Karpas-422 (cell line): ENCODE measurements at regions not wholly inside any gene's neighbourhood (a gene's known extent, or its start where the extent isn't known, plus 50 kb on each side); places are given as distances from the start of the nearest gene placed in this dataset.
"Not testable (repeated sequence)": the region's sequence is repeated elsewhere in the genome, so short reads cannot be mapped to it uniquely, and the experiment has no call there.

ENCODE experiments used
- DNase-seq: peaks from one replicate; pipeline ENCODE4 v3.0.0-alpha.2; 2015
- H2AFZ ChIP-seq: fragments of 200-600 bp; sonication (generic); 2 replicates; pipeline ENCODE4 v1.6.1; 2014; ENCODE audit warnings: antibody characterized with exemption, low read length, mixed read lengths
- H3K27ac ChIP-seq: fragments of 200-600 bp; sonication (generic); 2 replicates; pipeline ENCODE4 v1.5.1; 2014; ENCODE audit warnings: mild to moderate bottlenecking, low read length, moderate library complexity
- H3K27me3 ChIP-seq: fragments of 200-600 bp; sonication (generic); 2 replicates; pipeline ENCODE4 v1.6.1; 2014; ENCODE audit warnings: low read length, mixed read lengths
- H3K36me3 ChIP-seq: fragments of 200-600 bp; sonication (generic); 2 replicates; pipeline ENCODE4 v1.6.1; 2014; ENCODE audit warnings: low read length, mixed read lengths; ENCODE audit not compliant: insufficient read depth
- H3K4me1 ChIP-seq: fragments of 200-600 bp; sonication (generic); 2 replicates; pipeline ENCODE4 v1.6.1; 2014; ENCODE audit warnings: mild to moderate bottlenecking, low read length, mixed read lengths
- H3K4me2 ChIP-seq: fragments of 200-600 bp; sonication (generic); 2 replicates; pipeline ENCODE4 v1.6.1; 2014; ENCODE audit warnings: low read length, low read depth, mild to moderate bottlenecking; ENCODE audit not compliant: poor library complexity, severe bottlenecking
- H3K4me3 ChIP-seq: fragments of 200-600 bp; sonication (generic); 2 replicates; pipeline ENCODE4 v1.5.1; 2014; ENCODE audit warnings: mild to moderate bottlenecking, antibody characterized with exemption, low read length, mixed read lengths
- H3K79me2 ChIP-seq: fragments of 200-600 bp; sonication (generic); 2 replicates; pipeline ENCODE4 v1.6.1; 2014; ENCODE audit warnings: mild to moderate bottlenecking, low read length, mixed read lengths
- H3K9ac ChIP-seq: fragments of 200-600 bp; sonication (generic); 2 replicates; pipeline ENCODE4 v1.6.0; 2014; ENCODE audit warnings: low read length
- H3K9me2 ChIP-seq: fragments of 200-600 bp; sonication (generic), shearing (Covaris generic); replicated peaks from 2 replicates; pipeline ENCODE4 v1.6.0; 2014; ENCODE audit warnings: mild to moderate bottlenecking, low read length, moderate library complexity; ENCODE audit not compliant: insufficient read depth
- H3K9me3 ChIP-seq: fragments of 300-700, 200-600 bp; sonication (generic); 2 replicates; pipeline ENCODE4 v1.6.1; 2014; ENCODE audit warnings: low read length, mixed read lengths
- H4K20me1 ChIP-seq: fragments of 200-600 bp; sonication (generic); 2 replicates; pipeline ENCODE4 v1.6.1; 2014; ENCODE audit warnings: mild to moderate bottlenecking, antibody characterized with exemption, low read length, low read depth; ENCODE audit not compliant: insufficient read depth

- H2AFZ ChIP-seq, H3K27ac ChIP-seq: not testable (repeated sequence)
Measured at GRCh38 chr10:30131369-30131768, 72.0 kb upstream of the JCAD start.

GRCh38 chr10:30129326-30129725 lies 69.9 kb upstream of the JCAD start:
- H4K20me1 ChIP-seq, H3K9me2 ChIP-seq, H2AFZ ChIP-seq, H3K4me2 ChIP-seq, H3K27ac ChIP-seq, H3K27me3 ChIP-seq, H3K9ac ChIP-seq, H3K79me2 ChIP-seq, DNase-seq, H3K4me1 ChIP-seq, H3K9me3 ChIP-seq, H3K36me3 ChIP-seq, H3K4me3 ChIP-seq: not testable (repeated sequence)

More at GRCh38 chr10:30131369-30131768, 72.0 kb upstream of the JCAD start:
- not testable (repeated sequence) for H3K79me2 ChIP-seq, H3K9me2 ChIP-seq, H3K4me1 ChIP-seq, H3K4me3 ChIP-seq, H3K9ac ChIP-seq, H3K27me3 ChIP-seq, DNase-seq, H4K20me1 ChIP-seq, H3K9me3 ChIP-seq, H3K36me3 ChIP-seq, H3K4me2 ChIP-seq

GRCh38 chr10:30127120-30127541 lies 67.7 kb upstream of the JCAD start:
- no peak overlapping the region for H2AFZ ChIP-seq

GRCh38 chr10:30125496-30125895 lies 66.1 kb upstream of the JCAD start:
- no peak overlapping the region for H3K4me3 ChIP-seq
- H3K9me3 ChIP-seq = no peaks in the 10 kb centered on the region
- H3K4me2 ChIP-seq = no peak overlapping the region
- H3K4me1 ChIP-seq = no peaks in the 10 kb centered on the region
- no peak overlapping the region for H3K27ac ChIP-seq
- no peak overlapping the region for H2AFZ ChIP-seq
- no peaks in the 10 kb centered on the region for H3K27me3 ChIP-seq
- no peaks in the 10 kb centered on the region for H3K79me2 ChIP-seq
- H4K20me1 ChIP-seq = no peaks in the 10 kb centered on the region
- DNase-seq = no peak
- no peaks in the 10 kb centered on the region for H3K36me3 ChIP-seq
- no peak overlapping the region for H3K9ac ChIP-seq
- no peaks in the 10 kb centered on the region for H3K9me2 ChIP-seq

More at GRCh38 chr10:30127120-30127541, 67.7 kb upstream of the JCAD start:
- no peak overlapping the region for H3K27ac ChIP-seq
- H3K9ac ChIP-seq = no peak overlapping the region
- no peak for DNase-seq
- no peaks in the 10 kb centered on the region for H3K9me2 ChIP-seq
- no peaks in the 10 kb centered on the region for H3K9me3 ChIP-seq
- H3K79me2 ChIP-seq = no peaks in the 10 kb centered on the region
- no peaks in the 10 kb centered on the region for H3K4me1 ChIP-seq
- H3K36me3 ChIP-seq = no peaks in the 10 kb centered on the region
- H3K4me3 ChIP-seq = no peak overlapping the region
- no peaks in the 10 kb centered on the region for H4K20me1 ChIP-seq
- no peaks in the 10 kb centered on the region for H3K27me3 ChIP-seq
- H3K4me2 ChIP-seq = no peak overlapping the region

GRCh38 chr10:30124704-30125103 lies 65.3 kb upstream of the JCAD start:
- Histone ChIP-seq H3K9me2 (no peaks in the 10 kb centered on the region), H3K27me3 (no peaks in the 10 kb centered on the region), H4K20me1 (no peaks in the 10 kb centered on the region), H3K27ac (no peak overlapping the region), H2AFZ (no peak overlapping the region), H3K4me2 (no peak overlapping the region), H3K9ac (no peak overlapping the region), H3K9me3 (no peaks in the 10 kb centered on the region), H3K36me3 (no peaks in the 10 kb centered on the region), H3K4me1 (no peaks in the 10 kb centered on the region), H3K4me3 (no peak overlapping the region), H3K79me2 (no peaks in the 10 kb centered on the region)
- no peak for DNase-seq

GRCh38 chr10:30121401-30121800 lies 62.0 kb upstream of the JCAD start:
- Histone ChIP-seq H3K4me2 (no peak overlapping the region), H2AFZ (no peak overlapping the region), H3K79me2 (no peaks in the 10 kb centered on the region), H4K20me1 (no peaks in the 10 kb centered on the region), H3K9ac (no peak overlapping the region), H3K27ac (no peak overlapping the region), H3K9me2 (no peaks in the 10 kb centered on the region), H3K36me3 (no peaks in the 10 kb centered on the region), H3K27me3 (no peaks in the 10 kb centered on the region), H3K4me1 (no peaks in the 10 kb centered on the region), H3K9me3 (no peaks in the 10 kb centered on the region), H3K4me3 (no peak overlapping the region)
- DNase-seq = no peak

GRCh38 chr10:30118590-30118989 lies 59.2 kb upstream of the JCAD start:
- Histone ChIP-seq H3K27ac (no peak overlapping the region), H3K9ac (no peak overlapping the region), H3K36me3 (no peaks in the 10 kb centered on the region), H3K4me1 (no peaks in the 10 kb centered on the region), H3K4me3 (no peak overlapping the region), H3K4me2 (no peak overlapping the region), H3K79me2 (no peaks in the 10 kb centered on the region), H4K20me1 (no peaks in the 10 kb centered on the region), H3K9me2 (no peaks in the 10 kb centered on the region), H3K27me3 (no peaks in the 10 kb centered on the region), H3K9me3 (no peaks in the 10 kb centered on the region), H2AFZ (no peak overlapping the region)
- no peak for DNase-seq

- no peaks in the 10 kb centered on the region for H4K20me1 ChIP-seq
- no peaks in the 10 kb centered on the region for H3K4me1 ChIP-seq
- H3K79me2 ChIP-seq = no peaks in the 10 kb centered on the region
- no peak overlapping the region for H2AFZ ChIP-seq
- H3K9me2 ChIP-seq = no peaks in the 10 kb centered on the region
- H3K9ac ChIP-seq = no peak overlapping the region
- no peaks in the 10 kb centered on the region for H3K27me3 ChIP-seq
- no peaks in the 10 kb centered on the region for H3K9me3 ChIP-seq
- no peak for DNase-seq
- H3K4me3 ChIP-seq = no peak overlapping the region
- no peak overlapping the region for H3K27ac ChIP-seq
- no peaks in the 10 kb centered on the region for H3K36me3 ChIP-seq
- no peak overlapping the region for H3K4me2 ChIP-seq
Measured at GRCh38 chr10:30117812-30118501, 58.6 kb upstream of the JCAD start.
